ENCODE measurements at regions not wholly inside any gene's neighbourhood (a gene's known extent, or its start where the extent isn't known, plus 50 kb on each side); places are given as distances from the start of the nearest gene placed in this dataset.

- TF ChIP-seq, protein P1, sequence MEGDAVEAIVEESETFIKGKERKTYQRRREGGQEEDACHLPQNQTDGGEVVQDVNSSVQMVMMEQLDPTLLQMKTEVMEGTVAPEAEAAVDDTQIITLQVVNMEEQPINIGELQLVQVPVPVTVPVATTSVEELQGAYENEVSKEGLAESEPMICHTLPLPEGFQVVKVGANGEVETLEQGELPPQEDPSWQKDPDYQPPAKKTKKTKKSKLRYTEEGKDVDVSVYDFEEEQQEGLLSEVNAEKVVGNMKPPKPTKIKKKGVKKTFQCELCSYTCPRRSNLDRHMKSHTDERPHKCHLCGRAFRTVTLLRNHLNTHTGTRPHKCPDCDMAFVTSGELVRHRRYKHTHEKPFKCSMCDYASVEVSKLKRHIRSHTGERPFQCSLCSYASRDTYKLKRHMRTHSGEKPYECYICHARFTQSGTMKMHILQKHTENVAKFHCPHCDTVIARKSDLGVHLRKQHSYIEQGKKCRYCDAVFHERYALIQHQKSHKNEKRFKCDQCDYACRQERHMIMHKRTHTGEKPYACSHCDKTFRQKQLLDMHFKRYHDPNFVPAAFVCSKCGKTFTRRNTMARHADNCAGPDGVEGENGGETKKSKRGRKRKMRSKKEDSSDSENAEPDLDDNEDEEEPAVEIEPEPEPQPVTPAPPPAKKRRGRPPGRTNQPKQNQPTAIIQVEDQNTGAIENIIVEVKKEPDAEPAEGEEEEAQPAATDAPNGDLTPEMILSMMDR (conservative IDR thresholded peaks at IDR 0.05 in 1 of 2, IDR thresholded peaks at IDR 0.05 in 1 of 2; ENCODE audit: low read depth in 1 of 2, low read length in 2 of 2) = no peak
- no peak for TF ChIP-seq EZH2 (IDR thresholded peaks at IDR 0.05; ENCODE audit: low read length, missing control alignments)
These were observed 259.4 kb downstream of the CCSER2 start for GRCh38 chr10:84587789-84588188.

All from fibroblast of lung (primary cell).